GM23338 (cell line): ENCODE measurements at regions not wholly inside any gene's neighbourhood (a gene's known extent, or its start where the extent isn't known, plus 50 kb on each side); places are given as distances from the start of the nearest gene placed in this dataset.

ENCODE experiments used
- ATAC-seq: fragments of 200-7000 bp; cut with Tn5 transposase; 3 replicates; pipeline ENCODE4 v1.9.1; 2020
- DNase-seq: peaks from one replicate; pipeline ENCODE4 v3.0.0-alpha.2; 2015; ENCODE audit warnings: low spot score
- H2AFZ ChIP-seq: fragments of 200-600 bp; sonication (generic); 2 replicates; pipeline ENCODE4 v1.8.0; 2016; ENCODE audit warnings: antibody characterized with exemption, mild to moderate bottlenecking, moderate library complexity
- H3F3A ChIP-seq: fragments of 200-600 bp; sonication (generic); replicated peaks from 2 replicates; pipeline ENCODE4 v1.8.0; 2017; ENCODE audit warnings: antibody characterized with exemption, mixed run types, low read depth
- H3K27ac ChIP-seq: fragments of 200-600 bp; sonication (generic); 2 replicates; pipeline ENCODE4 v1.6.1; 2016; ENCODE audit warnings: low read depth
- H3K27me3 ChIP-seq: fragments of 200-600 bp; sonication (generic); 2 replicates; pipeline ENCODE4 v1.8.0; 2016; ENCODE audit warnings: mild to moderate bottlenecking, mixed run types, moderate library complexity; ENCODE audit not compliant: insufficient read depth
- H3K36me3 ChIP-seq: fragments of 200-600 bp; sonication (generic); 2 replicates; pipeline ENCODE4 v1.8.0; 2016; ENCODE audit warnings: mild to moderate bottlenecking; ENCODE audit not compliant: insufficient read depth
- H3K4me1 ChIP-seq: fragments of 200-600 bp; sonication (generic); 2 replicates; pipeline ENCODE4 v1.8.0; 2016; ENCODE audit warnings: mild to moderate bottlenecking, moderate library complexity; ENCODE audit not compliant: insufficient read depth
- H3K4me2 ChIP-seq: fragments of 200-600 bp; sonication (generic); 2 replicates; pipeline ENCODE4 v1.7.1; 2017; ENCODE audit warnings: mixed run types
- H3K4me3 ChIP-seq: fragments of 200-600 bp; sonication (generic); 2 replicates; pipeline ENCODE4 v1.6.1; 2016; ENCODE audit warnings: mixed run types
- H3K79me2 ChIP-seq: fragments of 200-600 bp; sonication (generic); replicated peaks from 2 replicates; pipeline ENCODE4 v1.8.0; 2017; ENCODE audit warnings: mild to moderate bottlenecking; ENCODE audit not compliant: insufficient read depth
- H3K9me2 ChIP-seq: fragments of 200-600 bp; sonication (generic); 2 replicates; pipeline ENCODE4 v1.8.0; 2017; ENCODE audit not compliant: insufficient read depth
- H4K20me1 ChIP-seq: fragments of 200-600 bp; sonication (generic); replicated peaks from 2 replicates; pipeline ENCODE4 v1.8.0; 2017; ENCODE audit warnings: mild to moderate bottlenecking; ENCODE audit not compliant: insufficient read depth
- H3K27ac Mint-ChIP-seq: 2 replicates; pipeline ENCODE4 v1.8.0; 2020; ENCODE audit warnings: inconsistent platforms, mild to moderate bottlenecking, moderate library complexity, mixed read lengths
- H3K27me3 Mint-ChIP-seq: 3 replicates; pipeline ENCODE4 v1.8.0; 2022; ENCODE audit warnings: low read depth, mild to moderate bottlenecking, moderate library complexity, mixed read lengths, inconsistent platforms; ENCODE audit not compliant: insufficient read depth, poor library complexity
- H3K36me3 Mint-ChIP-seq: 3 replicates; pipeline ENCODE4 v1.8.0; 2021; ENCODE audit warnings: low read depth, mild to moderate bottlenecking, inconsistent platforms, moderate library complexity, mixed read lengths
- H3K4me1 Mint-ChIP-seq: 3 replicates; pipeline ENCODE4 v1.8.0; 2020; ENCODE audit warnings: mild to moderate bottlenecking, inconsistent platforms, mixed read lengths
- H3K4me3 Mint-ChIP-seq: 3 replicates; pipeline ENCODE4 v1.8.0; 2021; ENCODE audit warnings: moderate library complexity, mild to moderate bottlenecking, inconsistent platforms, mixed read lengths
- H3K9me3 Mint-ChIP-seq: 3 replicates; pipeline ENCODE4 v1.8.0; 2020; ENCODE audit warnings: moderate library complexity, mild to moderate bottlenecking, inconsistent platforms, mixed read lengths
- CREB1 ChIP-seq: fragments of 250-450 bp; sonication (Bioruptor Pico); IDR thresholded peaks from 2 replicates; pipeline ENCODE4 v1.5.0; 2020; ENCODE audit warnings: low read depth, mild to moderate bottlenecking, moderate library complexity
- EZH2phosphoT487 ChIP-seq: fragments of 200-600 bp; sonication (generic); IDR thresholded peaks from one replicate; pipeline ENCODE4 v1.8.1; 2018; ENCODE audit warnings: antibody characterized with exemption; ENCODE audit not compliant: unreplicated experiment
- JUNB ChIP-seq: IDR thresholded peaks from one replicate; pipeline ENCODE4 v1.6.1; 2016; ENCODE audit warnings: antibody characterized with exemption; ENCODE audit not compliant: unreplicated experiment
- NANOG ChIP-seq: IDR thresholded peaks from 2 replicates; pipeline ENCODE4 v1.6.1; 2016; ENCODE audit warnings: antibody characterized with exemption, borderline replicate concordance
- POLR2AphosphoS5 ChIP-seq: IDR thresholded peaks from 2 replicates; pipeline ENCODE4 v1.6.1; 2016; ENCODE audit warnings: antibody characterized with exemption, low read depth
- ZNF114 ChIP-seq: fragments of 250-450 bp; sonication (Bioruptor Pico); IDR thresholded peaks from 2 replicates; pipeline ENCODE4 v1.5.0; 2020; ENCODE audit warnings: mild to moderate bottlenecking, moderate library complexity
- ZNF331 ChIP-seq: fragments of 250-450 bp; sonication (Bioruptor Pico); IDR thresholded peaks from 2 replicates; pipeline ENCODE4 v1.5.0; 2020; ENCODE audit warnings: low read depth, mild to moderate bottlenecking, moderate library complexity
- TF ChIP-seq, protein P1 (sequence below): IDR thresholded peaks from one replicate; pipeline ENCODE4 v1.6.1; 2018; ENCODE audit warnings: antibody characterized with exemption; ENCODE audit not compliant: unreplicated experiment
- TF ChIP-seq, protein P2 (sequence below): IDR thresholded peaks from 2 replicates; pipeline ENCODE4 v1.6.1; 2016; ENCODE audit warnings: antibody characterized with exemption
- TF ChIP-seq, protein P3 (sequence below): fragments of 250-450 bp; sonication (Bioruptor Pico); IDR thresholded peaks from 2 replicates; pipeline ENCODE4 v1.5.0; 2020; ENCODE audit warnings: mild to moderate bottlenecking, moderate library complexity

DNA sequence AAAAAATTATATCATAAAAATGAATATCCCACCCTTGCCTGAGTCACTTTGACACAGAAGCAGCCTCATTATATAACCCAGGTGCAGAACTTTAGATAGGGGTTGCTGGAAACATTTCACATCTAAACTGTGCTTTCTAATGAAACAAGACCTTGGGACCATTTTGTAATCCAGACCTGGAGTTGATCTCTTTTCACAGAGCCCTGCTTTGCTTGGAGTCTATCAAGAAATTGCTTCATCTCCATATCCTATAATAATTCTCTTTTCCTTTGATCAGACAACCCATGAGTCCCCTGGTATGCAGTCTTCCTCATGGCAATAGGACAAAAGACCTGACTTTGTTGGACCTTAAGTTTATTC lies 76.3 kb downstream of the HSD17B6 start (continued):
- TF ChIP-seq, protein P1, sequence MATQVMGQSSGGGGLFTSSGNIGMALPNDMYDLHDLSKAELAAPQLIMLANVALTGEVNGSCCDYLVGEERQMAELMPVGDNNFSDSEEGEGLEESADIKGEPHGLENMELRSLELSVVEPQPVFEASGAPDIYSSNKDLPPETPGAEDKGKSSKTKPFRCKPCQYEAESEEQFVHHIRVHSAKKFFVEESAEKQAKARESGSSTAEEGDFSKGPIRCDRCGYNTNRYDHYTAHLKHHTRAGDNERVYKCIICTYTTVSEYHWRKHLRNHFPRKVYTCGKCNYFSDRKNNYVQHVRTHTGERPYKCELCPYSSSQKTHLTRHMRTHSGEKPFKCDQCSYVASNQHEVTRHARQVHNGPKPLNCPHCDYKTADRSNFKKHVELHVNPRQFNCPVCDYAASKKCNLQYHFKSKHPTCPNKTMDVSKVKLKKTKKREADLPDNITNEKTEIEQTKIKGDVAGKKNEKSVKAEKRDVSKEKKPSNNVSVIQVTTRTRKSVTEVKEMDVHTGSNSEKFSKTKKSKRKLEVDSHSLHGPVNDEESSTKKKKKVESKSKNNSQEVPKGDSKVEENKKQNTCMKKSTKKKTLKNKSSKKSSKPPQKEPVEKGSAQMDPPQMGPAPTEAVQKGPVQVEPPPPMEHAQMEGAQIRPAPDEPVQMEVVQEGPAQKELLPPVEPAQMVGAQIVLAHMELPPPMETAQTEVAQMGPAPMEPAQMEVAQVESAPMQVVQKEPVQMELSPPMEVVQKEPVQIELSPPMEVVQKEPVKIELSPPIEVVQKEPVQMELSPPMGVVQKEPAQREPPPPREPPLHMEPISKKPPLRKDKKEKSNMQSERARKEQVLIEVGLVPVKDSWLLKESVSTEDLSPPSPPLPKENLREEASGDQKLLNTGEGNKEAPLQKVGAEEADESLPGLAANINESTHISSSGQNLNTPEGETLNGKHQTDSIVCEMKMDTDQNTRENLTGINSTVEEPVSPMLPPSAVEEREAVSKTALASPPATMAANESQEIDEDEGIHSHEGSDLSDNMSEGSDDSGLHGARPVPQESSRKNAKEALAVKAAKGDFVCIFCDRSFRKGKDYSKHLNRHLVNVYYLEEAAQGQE, result no peak
- TF ChIP-seq JUNB (no peak), NANOG (no peak)

DNA sequence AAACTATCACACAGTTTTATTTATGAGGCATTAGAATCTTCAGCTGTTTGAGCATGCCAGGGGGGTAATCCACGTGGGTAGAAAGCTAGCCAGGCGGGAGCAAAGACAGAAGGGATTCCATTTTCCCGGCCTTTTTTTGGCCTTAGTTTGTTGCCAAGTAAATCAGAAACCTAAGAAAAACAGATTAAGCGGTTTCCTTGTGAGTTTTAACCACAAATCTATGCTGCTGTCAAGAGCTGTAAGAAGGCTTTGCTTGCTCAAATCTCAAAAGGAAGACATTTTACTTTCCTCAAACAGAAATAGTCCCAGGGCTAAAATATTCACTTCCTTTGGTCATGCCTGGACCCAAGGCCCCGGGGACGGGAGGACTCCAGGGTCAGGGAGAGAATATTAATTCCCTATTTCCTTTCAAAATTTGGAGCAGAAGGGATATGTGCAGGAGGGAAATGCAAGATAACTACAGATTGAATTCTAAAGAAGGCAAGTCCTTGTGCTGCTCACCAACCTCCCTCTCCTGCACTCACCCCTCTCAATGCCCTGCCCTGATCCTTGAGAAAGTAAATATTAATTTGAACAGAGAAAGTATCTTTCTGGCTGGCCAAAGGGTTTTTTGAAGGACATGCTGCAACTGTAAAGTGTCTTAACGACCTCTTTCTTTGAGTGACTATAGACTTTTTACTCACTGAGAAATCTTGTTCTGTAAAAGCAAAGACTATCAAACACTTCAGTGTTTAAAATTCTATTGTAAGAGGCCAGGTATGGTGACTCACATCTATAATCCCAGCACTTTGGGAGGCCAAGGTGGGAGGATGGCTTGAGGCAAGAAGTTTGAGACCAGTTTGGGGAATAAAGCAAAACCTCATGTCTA lies 75.7 kb downstream of the HSD17B6 start:
- peak overlapping the region; percentile 58; the same call in 1 of the 2 replicates for H2AFZ ChIP-seq
- TF ChIP-seq, protein P2, sequence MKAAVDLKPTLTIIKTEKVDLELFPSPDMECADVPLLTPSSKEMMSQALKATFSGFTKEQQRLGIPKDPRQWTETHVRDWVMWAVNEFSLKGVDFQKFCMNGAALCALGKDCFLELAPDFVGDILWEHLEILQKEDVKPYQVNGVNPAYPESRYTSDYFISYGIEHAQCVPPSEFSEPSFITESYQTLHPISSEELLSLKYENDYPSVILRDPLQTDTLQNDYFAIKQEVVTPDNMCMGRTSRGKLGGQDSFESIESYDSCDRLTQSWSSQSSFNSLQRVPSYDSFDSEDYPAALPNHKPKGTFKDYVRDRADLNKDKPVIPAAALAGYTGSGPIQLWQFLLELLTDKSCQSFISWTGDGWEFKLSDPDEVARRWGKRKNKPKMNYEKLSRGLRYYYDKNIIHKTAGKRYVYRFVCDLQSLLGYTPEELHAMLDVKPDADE, result no peak
- no peak for TF ChIP-seq ZNF114 (CRISPR knock-in tag)
- TF ChIP-seq POLR2AphosphoS5, result no peak
- no peak for TF ChIP-seq ZNF331 (CRISPR knock-in tag)
- TF ChIP-seq, protein P1, result no peak
- TF ChIP-seq CREB1 (CRISPR knock-in tag), result no peak
- no peak for TF ChIP-seq EZH2phosphoT487
- TF ChIP-seq, protein P3, sequence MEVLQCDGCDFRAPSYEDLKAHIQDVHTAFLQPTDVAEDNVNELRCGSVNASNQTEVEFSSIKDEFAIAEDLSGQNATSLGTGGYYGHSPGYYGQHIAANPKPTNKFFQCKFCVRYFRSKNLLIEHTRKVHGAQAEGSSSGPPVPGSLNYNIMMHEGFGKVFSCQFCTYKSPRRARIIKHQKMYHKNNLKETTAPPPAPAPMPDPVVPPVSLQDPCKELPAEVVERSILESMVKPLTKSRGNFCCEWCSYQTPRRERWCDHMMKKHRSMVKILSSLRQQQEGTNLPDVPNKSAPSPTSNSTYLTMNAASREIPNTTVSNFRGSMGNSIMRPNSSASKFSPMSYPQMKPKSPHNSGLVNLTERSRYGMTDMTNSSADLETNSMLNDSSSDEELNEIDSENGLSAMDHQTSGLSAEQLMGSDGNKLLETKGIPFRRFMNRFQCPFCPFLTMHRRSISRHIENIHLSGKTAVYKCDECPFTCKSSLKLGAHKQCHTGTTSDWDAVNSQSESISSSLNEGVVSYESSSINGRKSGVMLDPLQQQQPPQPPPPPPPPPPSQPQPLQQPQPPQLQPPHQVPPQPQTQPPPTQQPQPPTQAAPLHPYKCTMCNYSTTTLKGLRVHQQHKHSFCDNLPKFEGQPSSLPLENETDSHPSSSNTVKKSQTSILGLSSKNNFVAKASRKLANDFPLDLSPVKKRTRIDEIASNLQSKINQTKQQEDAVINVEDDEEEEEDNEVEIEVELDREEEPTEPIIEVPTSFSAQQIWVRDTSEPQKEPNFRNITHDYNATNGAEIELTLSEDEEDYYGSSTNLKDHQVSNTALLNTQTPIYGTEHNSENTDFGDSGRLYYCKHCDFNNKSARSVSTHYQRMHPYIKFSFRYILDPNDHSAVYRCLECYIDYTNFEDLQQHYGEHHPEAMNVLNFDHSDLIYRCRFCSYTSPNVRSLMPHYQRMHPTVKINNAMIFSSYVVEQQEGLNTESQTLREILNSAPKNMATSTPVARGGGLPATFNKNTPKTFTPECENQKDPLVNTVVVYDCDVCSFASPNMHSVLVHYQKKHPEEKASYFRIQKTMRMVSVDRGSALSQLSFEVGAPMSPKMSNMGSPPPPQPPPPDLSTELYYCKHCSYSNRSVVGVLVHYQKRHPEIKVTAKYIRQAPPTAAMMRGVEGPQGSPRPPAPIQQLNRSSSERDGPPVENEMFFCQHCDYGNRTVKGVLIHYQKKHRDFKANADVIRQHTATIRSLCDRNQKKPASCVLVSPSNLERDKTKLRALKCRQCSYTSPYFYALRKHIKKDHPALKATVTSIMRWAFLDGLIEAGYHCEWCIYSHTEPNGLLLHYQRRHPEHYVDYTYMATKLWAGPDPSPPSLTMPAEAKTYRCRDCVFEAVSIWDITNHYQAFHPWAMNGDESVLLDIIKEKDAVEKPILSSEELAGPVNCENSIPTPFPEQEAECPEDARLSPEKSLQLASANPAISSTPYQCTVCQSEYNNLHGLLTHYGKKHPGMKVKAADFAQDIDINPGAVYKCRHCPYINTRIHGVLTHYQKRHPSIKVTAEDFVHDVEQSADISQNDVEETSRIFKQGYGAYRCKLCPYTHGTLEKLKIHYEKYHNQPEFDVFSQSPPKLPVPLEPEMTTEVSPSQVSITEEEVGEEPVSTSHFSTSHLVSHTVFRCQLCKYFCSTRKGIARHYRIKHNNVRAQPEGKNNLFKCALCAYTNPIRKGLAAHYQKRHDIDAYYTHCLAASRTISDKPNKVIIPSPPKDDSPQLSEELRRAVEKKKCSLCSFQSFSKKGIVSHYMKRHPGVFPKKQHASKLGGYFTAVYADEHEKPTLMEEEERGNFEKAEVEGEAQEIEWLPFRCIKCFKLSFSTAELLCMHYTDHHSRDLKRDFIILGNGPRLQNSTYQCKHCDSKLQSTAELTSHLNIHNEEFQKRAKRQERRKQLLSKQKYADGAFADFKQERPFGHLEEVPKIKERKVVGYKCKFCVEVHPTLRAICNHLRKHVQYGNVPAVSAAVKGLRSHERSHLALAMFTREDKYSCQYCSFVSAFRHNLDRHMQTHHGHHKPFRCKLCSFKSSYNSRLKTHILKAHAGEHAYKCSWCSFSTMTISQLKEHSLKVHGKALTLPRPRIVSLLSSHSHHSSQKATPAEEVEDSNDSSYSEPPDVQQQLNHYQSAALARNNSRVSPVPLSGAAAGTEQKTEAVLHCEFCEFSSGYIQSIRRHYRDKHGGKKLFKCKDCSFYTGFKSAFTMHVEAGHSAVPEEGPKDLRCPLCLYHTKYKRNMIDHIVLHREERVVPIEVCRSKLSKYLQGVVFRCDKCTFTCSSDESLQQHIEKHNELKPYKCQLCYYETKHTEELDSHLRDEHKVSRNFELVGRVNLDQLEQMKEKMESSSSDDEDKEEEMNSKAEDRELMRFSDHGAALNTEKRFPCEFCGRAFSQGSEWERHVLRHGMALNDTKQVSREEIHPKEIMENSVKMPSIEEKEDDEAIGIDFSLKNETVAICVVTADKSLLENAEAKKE, result no peak

More for the DNA sequence above, 75.7 kb downstream of the HSD17B6 start:
- H3K27ac Mint-ChIP-seq, result no peak overlapping the region
- H3K36me3 Mint-ChIP-seq, result no peaks in the 10 kb centered on the region
- Histone ChIP-seq H3K9me2 (no peaks in the 10 kb centered on the region), H3K79me2 (no peaks in the 10 kb centered on the region), H3K36me3 (no peaks in the 10 kb centered on the region), H3K27me3 (no peaks in the 10 kb centered on the region), H3K27ac (no peak overlapping the region), H4K20me1 (no peaks in the 10 kb centered on the region), H3K4me2 (no peak overlapping the region), H3F3A (no peaks in the 10 kb centered on the region), H3K4me3 (no peak overlapping the region), H3K4me1 (no peaks in the 10 kb centered on the region)
- H3K27me3 Mint-ChIP-seq, result peaks cover 3% of the 10 kb centered on the region
- DNase-seq (no peak), ATAC-seq (no peak)
- no peaks in the 10 kb centered on the region for H3K9me3 Mint-ChIP-seq
- H3K4me3 Mint-ChIP-seq, result no peak overlapping the region
- H3K4me1 Mint-ChIP-seq, result no peaks in the 10 kb centered on the region
